OCI-LY7 (cell line): ENCODE measurements at regions not wholly inside any gene's neighbourhood (a gene's known extent, or its start where the extent isn't known, plus 50 kb on each side); places are given as distances from the start of the nearest gene placed in this dataset.

ENCODE experiments used
- BruUV-seq: library from RNA; stranded (reverse); fragments of 400-500 nt; replicated peaks from 2 replicates; lab custom pipeline; 2021; lab: Mats Ljungman, UMichigan
- CTCF ChIA-PET: fragments of 300-600 bp; sonication (Branson Sonifier 250); formaldehyde crosslinking; loops from one replicate; lab custom pipeline; 2022; ENCODE audit warnings: antibody characterized with exemption; ENCODE audit not compliant: unreplicated experiment; lab: Charles Lee
- POLR2A ChIA-PET: fragments of 300-600 bp; sonication (Branson Sonifier 250); formaldehyde crosslinking; loops from one replicate; lab custom pipeline; 2022; ENCODE audit warnings: antibody characterized with exemption; lab: Charles Lee
- DNase-seq: peaks from one replicate; pipeline ENCODE4 v3.0.0-alpha.2; 2015; ENCODE audit warnings: low spot score
- H2AFZ ChIP-seq: fragments of 200-600 bp; sonication (generic), shearing (Covaris generic); 2 replicates; pipeline ENCODE4 v1.6.1; 2014; ENCODE audit warnings: mild to moderate bottlenecking, antibody characterized with exemption, low read length, moderate library complexity
- H3K27ac ChIP-seq: fragments of 200-600 bp; sonication (generic); 2 replicates; pipeline ENCODE4 v1.5.1; 2014; ENCODE audit warnings: mixed run types, low read depth, mild to moderate bottlenecking, moderate library complexity, low read length, inconsistent platforms; ENCODE audit not compliant: poor library complexity, severe bottlenecking
- H3K36me3 ChIP-seq: fragments of 200-600 bp; sonication (generic); 2 replicates; pipeline ENCODE4 v1.6.1; 2014; ENCODE audit warnings: mild to moderate bottlenecking, antibody characterized with exemption, low read length, moderate library complexity, mixed read lengths; ENCODE audit not compliant: insufficient read depth
- H3K4me1 ChIP-seq: fragments of 200-600 bp; sonication (generic); 2 replicates; pipeline ENCODE4 v1.5.1; 2014; ENCODE audit warnings: mild to moderate bottlenecking, low read length; ENCODE audit not compliant: insufficient read depth, poor library complexity, severe bottlenecking
- H3K4me2 ChIP-seq: fragments of 200-600 bp; sonication (generic); 2 replicates; pipeline ENCODE4 v1.6.1; 2014; ENCODE audit warnings: mild to moderate bottlenecking, low read length
- H3K4me3 ChIP-seq: fragments of 200-600 bp; sonication (generic); 2 replicates; pipeline ENCODE4 v1.5.1; 2014; ENCODE audit warnings: mild to moderate bottlenecking, low read depth, low read length; ENCODE audit not compliant: poor library complexity, severe bottlenecking
- H3K79me2 ChIP-seq: fragments of 200-600 bp; sonication (generic); 2 replicates; pipeline ENCODE4 v1.6.1; 2016; ENCODE audit warnings: low read depth, mild to moderate bottlenecking, low read length, moderate library complexity, mixed read lengths; ENCODE audit not compliant: insufficient read depth
- H3K9me2 ChIP-seq: fragments of 200-600 bp; sonication (generic); 2 replicates; pipeline ENCODE4 v1.6.1; 2016; ENCODE audit warnings: mild to moderate bottlenecking, low read length, mixed read lengths; ENCODE audit not compliant: insufficient read depth
- H3K9me3 ChIP-seq: fragments of 200-600 bp; sonication (generic); 2 replicates; pipeline ENCODE4 v1.6.1; 2014; ENCODE audit warnings: mild to moderate bottlenecking, mixed run types, low read length, mixed read lengths
- H4K20me1 ChIP-seq: fragments of 200-600 bp; sonication (generic); 2 replicates; pipeline ENCODE4 v1.6.1; 2014; ENCODE audit warnings: mild to moderate bottlenecking, antibody characterized with exemption, low read length, moderate library complexity, mixed read lengths; ENCODE audit not compliant: insufficient read depth
- EZH2phosphoT487 ChIP-seq: fragments of 200-600 bp; sonication (generic); IDR thresholded peaks from 2 replicates; pipeline ENCODE4 v1.6.1; 2018; ENCODE audit warnings: low read depth, borderline replicate concordance, mild to moderate bottlenecking, mixed run types, antibody characterized with exemption, low read length, moderate library complexity, mixed read lengths
- intact Hi-C: fragments of 100-400 bp; cut with micrococcal nuclease; formaldehyde crosslinking; loops from one replicate; pipeline ENCODE4 v1.10.0; 2022; ENCODE audit not compliant: unreplicated experiment
- TF ChIP-seq, protein P1 (sequence below): fragments of 200-600 bp; sonication (generic); conservative IDR thresholded peaks from 2 replicates; pipeline ENCODE4 v1.5.1; 2014; ENCODE audit warnings: mild to moderate bottlenecking, antibody characterized with exemption, low read length, moderate library complexity, mixed read lengths

DNA sequence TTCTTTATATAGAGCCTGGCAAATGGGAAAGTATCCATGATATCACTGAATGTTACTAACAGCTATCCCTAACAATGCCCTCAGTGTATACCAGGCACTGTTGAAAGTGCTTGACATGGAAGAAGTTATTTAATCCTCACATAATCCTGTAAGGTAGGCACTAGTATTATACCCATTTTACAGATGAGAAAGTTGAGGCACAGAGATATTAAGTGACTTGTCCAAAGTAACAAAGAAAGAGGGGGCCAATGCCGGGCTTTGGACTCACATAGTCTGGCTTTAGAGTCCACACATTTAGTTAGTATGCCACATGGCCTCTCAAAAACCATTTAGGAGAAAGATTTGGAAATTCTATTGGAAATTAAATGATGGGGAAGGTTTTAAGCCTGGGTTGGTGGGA lies 220.8 kb upstream of the PLET1 start:
- Histone ChIP-seq H2AFZ (no peak overlapping the region), H3K36me3 (no peaks in the 10 kb centered on the region), H3K9me2 (no peaks in the 10 kb centered on the region), H3K4me1 (no peaks in the 10 kb centered on the region), H4K20me1 (no peaks in the 10 kb centered on the region), H3K4me3 (no peak overlapping the region), H3K27ac (no peak overlapping the region), H3K4me2 (no peak overlapping the region), H3K79me2 (no peaks in the 10 kb centered on the region), H3K9me3 (no peaks in the 10 kb centered on the region)
- ChIA-PET POLR2A (interaction anchor here (0.7 kb wide), 1 partner anchor 1346 kb away, joined by 3 read pairs; no protein-coding TSS in a partner anchor), CTCF (no interaction called here)
- no peak for TF ChIP-seq EZH2phosphoT487
- TF ChIP-seq, protein P1, sequence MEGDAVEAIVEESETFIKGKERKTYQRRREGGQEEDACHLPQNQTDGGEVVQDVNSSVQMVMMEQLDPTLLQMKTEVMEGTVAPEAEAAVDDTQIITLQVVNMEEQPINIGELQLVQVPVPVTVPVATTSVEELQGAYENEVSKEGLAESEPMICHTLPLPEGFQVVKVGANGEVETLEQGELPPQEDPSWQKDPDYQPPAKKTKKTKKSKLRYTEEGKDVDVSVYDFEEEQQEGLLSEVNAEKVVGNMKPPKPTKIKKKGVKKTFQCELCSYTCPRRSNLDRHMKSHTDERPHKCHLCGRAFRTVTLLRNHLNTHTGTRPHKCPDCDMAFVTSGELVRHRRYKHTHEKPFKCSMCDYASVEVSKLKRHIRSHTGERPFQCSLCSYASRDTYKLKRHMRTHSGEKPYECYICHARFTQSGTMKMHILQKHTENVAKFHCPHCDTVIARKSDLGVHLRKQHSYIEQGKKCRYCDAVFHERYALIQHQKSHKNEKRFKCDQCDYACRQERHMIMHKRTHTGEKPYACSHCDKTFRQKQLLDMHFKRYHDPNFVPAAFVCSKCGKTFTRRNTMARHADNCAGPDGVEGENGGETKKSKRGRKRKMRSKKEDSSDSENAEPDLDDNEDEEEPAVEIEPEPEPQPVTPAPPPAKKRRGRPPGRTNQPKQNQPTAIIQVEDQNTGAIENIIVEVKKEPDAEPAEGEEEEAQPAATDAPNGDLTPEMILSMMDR: no peak
- DNase-seq: no peak
- BruUV-seq: no TSS peak
- intact Hi-C loops: no loop called here

DNA sequence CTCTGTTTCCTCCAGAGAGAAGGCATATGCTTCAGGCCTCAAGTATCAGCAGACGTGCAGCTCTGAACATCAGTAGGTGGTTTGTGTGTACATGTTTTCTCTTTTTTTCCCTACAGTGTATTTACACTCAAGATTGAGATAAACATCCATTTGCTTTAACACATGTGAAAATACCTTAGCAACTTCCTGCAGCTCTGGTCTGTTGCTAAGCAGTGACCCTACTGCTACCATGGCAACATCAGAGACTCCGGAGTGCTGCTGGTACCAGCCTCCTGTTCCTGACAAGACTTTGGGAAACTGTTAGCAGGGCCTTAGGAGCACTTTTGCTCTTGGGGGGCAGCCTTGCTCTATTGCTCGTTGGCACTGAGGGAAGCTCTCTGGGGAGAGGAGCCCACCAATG lies 221.2 kb upstream of the PLET1 start:
- POLR2A ChIA-PET: no interaction called here
- BruUV-seq: no TSS peak
- TF ChIP-seq, protein P1: no peak
- no peak for TF ChIP-seq EZH2phosphoT487

GRCh38 chr11:112485280-112485679 lies 224.6 kb upstream of the PLET1 start:
- Histone ChIP-seq H3K27ac (no peak overlapping the region), H2AFZ (no peak overlapping the region), H3K9me2 (no peaks in the 10 kb centered on the region), H4K20me1 (no peaks in the 10 kb centered on the region), H3K4me3 (no peak overlapping the region), H3K4me2 (no peak overlapping the region), H3K4me1 (no peaks in the 10 kb centered on the region), H3K36me3 (no peaks in the 10 kb centered on the region), H3K9me3 (no peaks in the 10 kb centered on the region), H3K79me2 (no peaks in the 10 kb centered on the region)
- TF ChIP-seq, protein P1: no peak
- TF ChIP-seq EZH2phosphoT487: no peak
- BruUV-seq: no TSS peak
- ChIA-PET CTCF (no interaction called here), POLR2A (no interaction called here)
- intact Hi-C loops: no loop called here
- no peak for DNase-seq

More for the DNA sequence above, 221.2 kb upstream of the PLET1 start:
- H3K9me2 ChIP-seq: no peaks in the 10 kb centered on the region
- H3K79me2 ChIP-seq: no peaks in the 10 kb centered on the region
- CTCF ChIA-PET: no interaction called here
- H3K9me3 ChIP-seq: no peaks in the 10 kb centered on the region
- no peak for DNase-seq
- H4K20me1 ChIP-seq: no peaks in the 10 kb centered on the region
- H3K4me1 ChIP-seq: no peaks in the 10 kb centered on the region
- intact Hi-C loops: no loop called here
- H3K36me3 ChIP-seq: no peaks in the 10 kb centered on the region
- no peak overlapping the region for H3K4me3 ChIP-seq
- no peak overlapping the region for H2AFZ ChIP-seq
- H3K4me2 ChIP-seq: no peak overlapping the region
- H3K27ac ChIP-seq: no peak overlapping the region
